ENCODE measurements at regions not wholly inside any gene's neighbourhood (a gene's known extent, or its start where the extent isn't known, plus 50 kb on each side); places are given as distances from the start of the nearest gene placed in this dataset.

- Histone ChIP-seq H3K4me3 (ENCODE audit: low read length) (peak overlapping the region; percentile 1), H3K36me3 (ENCODE audit: control insufficient read depth in 2 of 3, insufficient read depth in 3 of 3, low read length in 3 of 3) (no peaks in the 10 kb centered on the region), H3K27me3 (ENCODE audit: control insufficient read depth in 2 of 2, insufficient read depth in 2 of 2, low read length in 2 of 2) (no peaks in the 10 kb centered on the region), H3K4me1 (ENCODE audit: control insufficient read depth in 2 of 2, insufficient read depth in 2 of 2, low read length in 2 of 2) (peaks cover 36 to 40% of the 10 kb centered on the region in 2 donors), H3K9me3 (ENCODE audit: control insufficient read depth in 2 of 3, low read length in 3 of 3) (peaks cover 0 to 4% (median 0%) of the 10 kb centered on the region in 3 experiments), H3K27ac (ENCODE audit: low read depth, low read length) (no peak overlapping the region)
- ChIA-PET POLR2A (interaction anchor here (0.5 to 0.7 kb wide), 2 partner anchors 82 to 190 kb away, joined by 3 read pairs; no protein-coding TSS in a partner anchor), CTCF (interaction anchor here (0.6 to 1.6 kb wide), 2 partner anchors 35 to 337 kb away, joined by 3 to 8 read pairs; no protein-coding TSS in a partner anchor)
- Mint-ChIP-seq H3K9me3 (peaks cover 0 to 11% (median 2%) of the 10 kb centered on the region in 11 donors), H3K27ac (peak overlapping the region; percentile 9 to 96 (median 91)), H3K27me3 (peaks cover 0 to 2% (median 0%) of the 10 kb centered on the region in 5 donors), H3K4me1 (peaks cover 35 to 83% (median 59%) of the 10 kb centered on the region in 7 donors), H3K4me3 (peak overlapping the region in 4 of 10 donors; percentile 26 to 77 (median 63)), H3K36me3 (peaks cover 0 to 19% (median 0%) of the 10 kb centered on the region in 5 donors)
- DNase-seq, result no peak
- intact Hi-C loops (cut with micrococcal nuclease), result loop anchor here (2.0 to 10.0 kb wide), 7 partner anchors 13 to 907 kb away; partner anchors contain the start of gene GATB (in 1 of the 2)
- no peak for ATAC-seq
Measured at GRCh38 chr4:152011469-152011868, 250.7 kb upstream of the GATB start.

- peak overlapping the region; percentile 65 to 96 (median 91) for H3K27ac Mint-ChIP-seq
- peaks cover 35 to 80% (median 56%) of the 10 kb centered on the region in 7 donors for H3K4me1 Mint-ChIP-seq
- no peak overlapping the region for H3K27ac ChIP-seq (ENCODE audit: low read depth, low read length)
- no peaks in the 10 kb centered on the region for H3K27me3 ChIP-seq (ENCODE audit: control insufficient read depth in 2 of 2, insufficient read depth in 2 of 2, low read length in 2 of 2)
- H3K27me3 Mint-ChIP-seq, result peaks cover 0 to 2% (median 0%) of the 10 kb centered on the region in 5 donors
- peak overlapping the region; percentile 42 to 81 (median 72) for H3K4me3 Mint-ChIP-seq
- peaks cover 36 to 40% of the 10 kb centered on the region in 2 donors for H3K4me1 ChIP-seq (ENCODE audit: control insufficient read depth in 2 of 2, insufficient read depth in 2 of 2, low read length in 2 of 2)
- ChIA-PET CTCF (interaction anchor here (0.6 to 1.6 kb wide), 2 partner anchors 36 to 338 kb away, joined by 3 to 8 read pairs; no protein-coding TSS in a partner anchor), POLR2A (no interaction called here)
- intact Hi-C loops (cut with micrococcal nuclease), result loop anchor here (1.0 to 10.0 kb wide), 8 partner anchors 14 to 906 kb away; partner anchors contain the start of gene GATB (in 1 of the 2)
- no peaks in the 10 kb centered on the region for H3K36me3 ChIP-seq (ENCODE audit: control insufficient read depth in 2 of 3, insufficient read depth in 3 of 3, low read length in 3 of 3)
- peaks cover 0 to 19% (median 0%) of the 10 kb centered on the region in 5 donors for H3K36me3 Mint-ChIP-seq
- H3K4me3 ChIP-seq (ENCODE audit: low read length), result peak overlapping the region; percentile 1
- DNase-seq, result peak in 7 of 9 donors; percentile 47 to 85 (median 76)
- peaks cover 0 to 11% (median 2%) of the 10 kb centered on the region in 11 donors for H3K9me3 Mint-ChIP-seq
- peaks cover 0 to 4% (median 0%) of the 10 kb centered on the region in 3 experiments for H3K9me3 ChIP-seq (ENCODE audit: control insufficient read depth in 2 of 3, low read length in 3 of 3)
- ATAC-seq, result peak; percentile 90
Measured at GRCh38 chr4:152010710-152011079, 249.9 kb upstream of the GATB start.

- H3K36me3 Mint-ChIP-seq, result peaks cover 0 to 20% (median 0%) of the 10 kb centered on the region in 5 donors
Measured at GRCh38 chr4:152009983-152010709, 249.3 kb upstream of the GATB start.

GRCh38 chr4:152009031-152009670 lies 248.3 kb upstream of the GATB start:
- ChIA-PET POLR2A (interaction anchor here (0.7 to 1.6 kb wide), 3 partner anchors 12 to 173 kb away, joined by 4 to 5 read pairs (median 4); no protein-coding TSS in a partner anchor), CTCF (no interaction called here)
- Histone ChIP-seq H3K36me3 (ENCODE audit: control insufficient read depth in 2 of 3, insufficient read depth in 3 of 3, low read length in 3 of 3) (no peaks in the 10 kb centered on the region), H3K9me3 (ENCODE audit: control insufficient read depth in 2 of 3, low read length in 3 of 3) (peaks cover 0 to 4% (median 0%) of the 10 kb centered on the region in 3 experiments), H3K4me3 (ENCODE audit: low read length) (no peak overlapping the region), H3K27ac (ENCODE audit: low read depth, low read length) (no peak overlapping the region), H3K4me1 (ENCODE audit: control insufficient read depth in 2 of 2, insufficient read depth in 2 of 2, low read length in 2 of 2) (peaks cover 27 to 32% of the 10 kb centered on the region in 2 donors), H3K27me3 (ENCODE audit: control insufficient read depth in 2 of 2, insufficient read depth in 2 of 2, low read length in 2 of 2) (no peaks in the 10 kb centered on the region)
- intact Hi-C loops (cut with micrococcal nuclease), result no loop called here
- peaks cover 0 to 5% (median 0%) of the 10 kb centered on the region in 5 donors for H3K27me3 Mint-ChIP-seq
- H3K27ac Mint-ChIP-seq, result peak overlapping the region in 6 of 9 donors; percentile 41 to 96 (median 88)
- H3K4me1 Mint-ChIP-seq, result peaks cover 29 to 70% (median 47%) of the 10 kb centered on the region in 7 donors
- DNase-seq (no peak), ATAC-seq (no peak)
- H3K4me3 Mint-ChIP-seq, result no peak overlapping the region
- H3K9me3 Mint-ChIP-seq, result peaks cover 0 to 11% (median 2%) of the 10 kb centered on the region in 11 donors
- peaks cover 0 to 20% (median 0%) of the 10 kb centered on the region in 5 donors for H3K36me3 Mint-ChIP-seq

More at GRCh38 chr4:152009983-152010709, 249.3 kb upstream of the GATB start:
- Mint-ChIP-seq H3K4me3 (peak overlapping the region in 9 of 10 donors; percentile 10 to 81 (median 72)), H3K27ac (peak overlapping the region in 8 of 9 donors; percentile 65 to 96 (median 91)), H3K27me3 (peaks cover 0 to 2% (median 0%) of the 10 kb centered on the region in 5 donors), H3K4me1 (peaks cover 35 to 75% (median 54%) of the 10 kb centered on the region in 7 donors), H3K9me3 (peaks cover 0 to 11% (median 2%) of the 10 kb centered on the region in 11 donors)
- Histone ChIP-seq H3K27me3 (ENCODE audit: control insufficient read depth in 2 of 2, insufficient read depth in 2 of 2, low read length in 2 of 2) (no peaks in the 10 kb centered on the region), H3K9me3 (ENCODE audit: control insufficient read depth in 2 of 3, low read length in 3 of 3) (peaks cover 0 to 4% (median 0%) of the 10 kb centered on the region in 3 experiments), H3K4me1 (ENCODE audit: control insufficient read depth in 2 of 2, insufficient read depth in 2 of 2, low read length in 2 of 2) (peaks cover 36 to 40% of the 10 kb centered on the region in 2 donors), H3K36me3 (ENCODE audit: control insufficient read depth in 2 of 3, insufficient read depth in 3 of 3, low read length in 3 of 3) (no peaks in the 10 kb centered on the region), H3K27ac (ENCODE audit: low read depth, low read length) (no peak overlapping the region), H3K4me3 (ENCODE audit: low read length) (no peak overlapping the region)
- ATAC-seq, result no peak
- DNase-seq, result no peak
- intact Hi-C loops (cut with micrococcal nuclease), result loop anchor here (1.0 to 10.0 kb wide), 8 partner anchors 15 to 905 kb away; partner anchors contain the start of gene GATB (in 1 of the 2)
- POLR2A ChIA-PET, result interaction anchor here (0.9 to 1.6 kb wide), 2 partner anchors 11 to 15 kb away, joined by 4 to 5 read pairs; no protein-coding TSS in a partner anchor
- CTCF ChIA-PET, result interaction anchor here (1.6 kb wide), 1 partner anchor 338 kb away, joined by 8 read pairs; no protein-coding TSS in a partner anchor

DNA sequence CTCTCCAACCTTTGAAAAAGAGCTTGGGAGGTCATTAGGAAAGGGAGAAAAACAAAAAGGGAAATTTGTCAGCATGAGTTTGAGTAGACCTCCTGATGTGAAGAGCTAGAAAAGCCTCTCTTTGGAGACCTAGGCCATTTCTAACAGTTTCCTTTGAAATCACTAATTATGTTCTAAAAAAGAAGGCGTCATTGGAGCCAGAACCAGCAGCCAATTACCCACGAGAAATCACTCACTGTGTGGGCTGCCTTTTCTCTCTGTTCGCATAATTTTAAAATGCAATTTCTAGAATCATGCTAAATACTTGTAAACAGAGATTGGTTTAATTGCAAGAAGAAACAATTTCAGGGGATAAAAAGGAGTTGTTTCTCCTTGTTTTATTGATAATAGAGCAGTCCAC lies 246.3 kb upstream of the GATB start:
- Histone ChIP-seq H3K9me3 (ENCODE audit: control insufficient read depth in 2 of 3, low read length in 3 of 3) (no peaks in the 10 kb centered on the region), H3K4me1 (ENCODE audit: control insufficient read depth in 2 of 2, insufficient read depth in 2 of 2, low read length in 2 of 2) (peaks cover 18 to 24% of the 10 kb centered on the region in 2 donors), H3K27me3 (ENCODE audit: control insufficient read depth in 2 of 2, insufficient read depth in 2 of 2, low read length in 2 of 2) (no peaks in the 10 kb centered on the region), H3K27ac (ENCODE audit: low read depth, low read length) (no peak overlapping the region), H3K36me3 (ENCODE audit: control insufficient read depth in 2 of 3, insufficient read depth in 3 of 3, low read length in 3 of 3) (no peaks in the 10 kb centered on the region), H3K4me3 (ENCODE audit: low read length) (no peak overlapping the region)
- H3K27me3 Mint-ChIP-seq, result peaks cover 0 to 17% (median 0%) of the 10 kb centered on the region in 5 donors
- peaks cover 25 to 68% (median 49%) of the 10 kb centered on the region in 7 donors for H3K4me1 Mint-ChIP-seq
- peak overlapping the region in 3 of 9 donors; percentile 59 to 74 (median 70) for H3K27ac Mint-ChIP-seq
- CTCF ChIA-PET, result interaction anchor here (0.8 kb wide), 1 partner anchor 70 kb away, joined by 4 read pairs; no protein-coding TSS in a partner anchor
- H3K4me3 Mint-ChIP-seq, result no peak overlapping the region
- DNase-seq (no peak), ATAC-seq (no peak)
- peaks cover 0 to 4% (median 0%) of the 10 kb centered on the region in 11 donors for H3K9me3 Mint-ChIP-seq
- intact Hi-C loops (cut with micrococcal nuclease), result no loop called here
- H3K36me3 Mint-ChIP-seq, result peaks cover 0 to 8% (median 0%) of the 10 kb centered on the region in 5 donors
- POLR2A ChIA-PET, result no interaction called here

GRCh38 chr4:152004801-152005200 lies 244.0 kb upstream of the GATB start:
- peak overlapping the region in 4 of 9 donors; percentile 3 to 28 (median 10) for H3K27ac Mint-ChIP-seq
- ATAC-seq (no peak), DNase-seq (no peak)
- H3K27me3 Mint-ChIP-seq, result peaks cover 0 to 17% (median 0%) of the 10 kb centered on the region in 5 donors
- no peaks in the 10 kb centered on the region for H3K9me3 Mint-ChIP-seq
- Histone ChIP-seq H3K36me3 (ENCODE audit: control insufficient read depth in 2 of 3, insufficient read depth in 3 of 3, low read length in 3 of 3) (no peaks in the 10 kb centered on the region), H3K4me3 (ENCODE audit: low read length) (no peak overlapping the region), H3K4me1 (ENCODE audit: control insufficient read depth in 2 of 2, insufficient read depth in 2 of 2, low read length in 2 of 2) (peaks cover 0 to 2% of the 10 kb centered on the region in 2 donors), H3K9me3 (ENCODE audit: control insufficient read depth in 2 of 3, low read length in 3 of 3) (no peaks in the 10 kb centered on the region), H3K27me3 (ENCODE audit: control insufficient read depth in 2 of 2, insufficient read depth in 2 of 2, low read length in 2 of 2) (no peaks in the 10 kb centered on the region), H3K27ac (ENCODE audit: low read depth, low read length) (no peak overlapping the region)
- ChIA-PET CTCF (no interaction called here), POLR2A (no interaction called here)
- H3K36me3 Mint-ChIP-seq, result peaks cover 0 to 1% (median 0%) of the 10 kb centered on the region in 5 donors
- intact Hi-C loops (cut with micrococcal nuclease), result no loop called here
- peaks cover 8 to 45% (median 31%) of the 10 kb centered on the region in 7 donors for H3K4me1 Mint-ChIP-seq
- H3K4me3 Mint-ChIP-seq, result no peak overlapping the region
